ENCODE measurements at regions not wholly inside any gene's neighbourhood (a gene's known extent, or its start where the extent isn't known, plus 50 kb on each side); places are given as distances from the start of the nearest gene placed in this dataset.

DNA sequence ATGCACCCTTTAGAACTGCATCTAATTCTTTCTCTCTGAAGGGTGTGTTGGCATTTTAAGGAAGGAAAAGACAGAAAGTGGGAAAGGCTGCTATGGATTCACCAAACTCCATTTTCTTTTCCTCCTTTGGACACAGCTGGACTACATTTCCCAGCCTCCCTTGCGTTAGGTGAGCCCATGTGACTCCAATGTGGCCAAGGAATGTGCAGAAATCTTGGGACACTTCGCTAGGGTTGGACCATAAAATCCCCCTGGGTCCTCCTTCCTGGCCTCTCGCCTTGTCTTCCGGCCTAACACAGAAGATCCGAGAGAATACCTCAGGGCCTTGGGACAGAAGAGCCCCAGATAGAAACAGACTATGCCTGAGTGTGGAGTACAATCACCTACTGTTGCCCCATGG lies 56.3 kb downstream of the ABCC12 start (continued):
- TF ChIP-seq, protein P1, sequence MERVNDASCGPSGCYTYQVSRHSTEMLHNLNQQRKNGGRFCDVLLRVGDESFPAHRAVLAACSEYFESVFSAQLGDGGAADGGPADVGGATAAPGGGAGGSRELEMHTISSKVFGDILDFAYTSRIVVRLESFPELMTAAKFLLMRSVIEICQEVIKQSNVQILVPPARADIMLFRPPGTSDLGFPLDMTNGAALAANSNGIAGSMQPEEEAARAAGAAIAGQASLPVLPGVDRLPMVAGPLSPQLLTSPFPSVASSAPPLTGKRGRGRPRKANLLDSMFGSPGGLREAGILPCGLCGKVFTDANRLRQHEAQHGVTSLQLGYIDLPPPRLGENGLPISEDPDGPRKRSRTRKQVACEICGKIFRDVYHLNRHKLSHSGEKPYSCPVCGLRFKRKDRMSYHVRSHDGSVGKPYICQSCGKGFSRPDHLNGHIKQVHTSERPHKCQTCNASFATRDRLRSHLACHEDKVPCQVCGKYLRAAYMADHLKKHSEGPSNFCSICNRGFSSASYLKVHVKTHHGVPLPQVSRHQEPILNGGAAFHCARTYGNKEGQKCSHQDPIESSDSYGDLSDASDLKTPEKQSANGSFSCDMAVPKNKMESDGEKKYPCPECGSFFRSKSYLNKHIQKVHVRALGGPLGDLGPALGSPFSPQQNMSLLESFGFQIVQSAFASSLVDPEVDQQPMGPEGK (CRISPR knock-in tag; IDR thresholded peaks at IDR 0.05; ENCODE audit: borderline replicate concordance): no peak

GRCh38 chr16:48098472-48098871 lies 57.3 kb downstream of the ABCC12 start:
- no peak for TF ChIP-seq CREB5 (CRISPR knock-in tag; IDR thresholded peaks at IDR 0.05; ENCODE audit: low read depth)
- TF ChIP-seq, protein P1 (CRISPR knock-in tag; IDR thresholded peaks at IDR 0.05; ENCODE audit: borderline replicate concordance): no peak
- TF ChIP-seq ZNF70 (CRISPR knock-in tag; IDR thresholded peaks at IDR 0.05): no peak
- TF ChIP-seq GLIS3 (CRISPR knock-in tag; IDR thresholded peaks at IDR 0.05): no peak
- no peak for TF ChIP-seq ZC3H10 (CRISPR knock-in tag; IDR thresholded peaks at IDR 0.05)
- no peak for TF ChIP-seq SNAI2 (CRISPR knock-in tag; IDR thresholded peaks at IDR 0.05)
- no peak for TF ChIP-seq CSDC2 (CRISPR knock-in tag; IDR thresholded peaks at IDR 0.05)
- TF ChIP-seq ISL1 (CRISPR knock-in tag; IDR thresholded peaks at IDR 0.05): no peak
- TF ChIP-seq POU6F1 (CRISPR knock-in tag; IDR thresholded peaks at IDR 0.05; ENCODE audit: borderline replicate concordance, low read depth): no peak
- TF ChIP-seq BACH2 (CRISPR knock-in tag; IDR thresholded peaks at IDR 0.05; ENCODE audit: borderline replicate concordance): no peak
- TF ChIP-seq ZFP3 (CRISPR knock-in tag; IDR thresholded peaks at IDR 0.05): no peak
- TF ChIP-seq RARB (CRISPR knock-in tag; IDR thresholded peaks at IDR 0.05): no peak
- ATAC-seq: no peak

DNA sequence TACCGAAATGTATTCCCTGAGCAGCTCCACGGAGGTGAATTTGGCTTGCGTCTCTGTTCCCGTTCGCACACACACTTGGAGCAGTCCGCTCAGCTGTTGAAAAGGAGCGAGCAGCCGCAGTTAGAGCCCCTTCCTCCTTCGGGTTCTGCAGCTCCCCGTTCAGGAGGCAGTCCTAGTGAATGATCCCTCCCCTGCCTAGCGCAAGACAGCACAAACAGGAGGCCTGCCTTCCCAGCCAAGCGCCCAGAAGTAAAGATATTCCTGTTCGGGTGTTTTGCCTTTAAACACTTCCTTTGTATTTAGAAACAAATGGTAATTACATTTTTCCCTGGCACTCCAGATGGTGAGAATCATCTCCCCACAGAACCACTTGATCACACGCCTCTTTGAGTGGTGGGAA lies 64.7 kb downstream of the ABCC12 start:
- TF ChIP-seq TOX (CRISPR knock-in tag; IDR thresholded peaks at IDR 0.05; ENCODE audit: borderline replicate concordance): no peak
- no peak for ATAC-seq

DNA sequence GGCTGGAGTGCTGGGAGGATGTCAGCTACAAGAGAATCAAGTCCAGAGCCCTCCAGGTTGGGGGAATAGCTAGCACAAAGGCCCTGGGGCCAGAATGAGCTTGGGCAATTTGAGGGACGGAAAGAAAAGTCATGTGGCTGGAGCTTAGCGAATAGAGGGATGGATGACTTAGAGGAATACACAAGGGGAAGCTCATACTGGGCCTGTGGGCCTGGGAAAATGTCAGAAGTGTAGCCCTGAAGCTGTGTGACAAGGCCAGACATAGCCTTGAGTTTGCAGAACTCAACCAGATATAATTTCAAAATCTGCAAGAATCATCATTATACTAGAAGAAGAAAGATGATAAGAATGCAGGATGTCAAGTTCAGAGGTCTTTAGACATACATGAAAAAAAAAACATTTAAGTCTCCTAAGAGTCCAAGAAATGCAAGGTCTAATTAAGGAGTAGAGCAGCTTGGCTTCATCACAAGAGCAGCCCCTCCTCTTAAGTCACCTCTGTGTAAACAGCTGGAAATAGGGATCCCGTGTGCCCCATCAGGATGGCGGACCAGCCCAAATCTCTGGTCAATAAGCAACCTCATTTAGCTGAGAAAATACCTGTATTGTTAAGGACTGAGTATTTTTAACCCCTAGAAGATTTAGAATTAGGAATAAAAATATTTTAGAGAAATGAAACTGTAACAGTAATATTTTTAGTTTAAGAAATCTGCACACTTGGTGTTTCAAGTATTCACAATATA lies 66.6 kb downstream of the ABCC12 start:
- TF ChIP-seq TOX (CRISPR knock-in tag; IDR thresholded peaks at IDR 0.05; ENCODE audit: borderline replicate concordance): no peak
- no peak for TF ChIP-seq GLIS3 (CRISPR knock-in tag; IDR thresholded peaks at IDR 0.05)
- TF ChIP-seq ARNTL (CRISPR knock-in tag; IDR thresholded peaks at IDR 0.05; ENCODE audit: borderline replicate concordance, low read depth): no peak
- TF ChIP-seq POU6F1 (CRISPR knock-in tag; IDR thresholded peaks at IDR 0.05; ENCODE audit: borderline replicate concordance, low read depth): no peak
- no peak for ATAC-seq

- no peak for ATAC-seq
- TF ChIP-seq ARNTL (CRISPR knock-in tag; IDR thresholded peaks at IDR 0.05; ENCODE audit: borderline replicate concordance, low read depth): no peak
Measured at GRCh38 chr16:48087639-48088038, 68.2 kb downstream of the ABCC12 start.

DNA sequence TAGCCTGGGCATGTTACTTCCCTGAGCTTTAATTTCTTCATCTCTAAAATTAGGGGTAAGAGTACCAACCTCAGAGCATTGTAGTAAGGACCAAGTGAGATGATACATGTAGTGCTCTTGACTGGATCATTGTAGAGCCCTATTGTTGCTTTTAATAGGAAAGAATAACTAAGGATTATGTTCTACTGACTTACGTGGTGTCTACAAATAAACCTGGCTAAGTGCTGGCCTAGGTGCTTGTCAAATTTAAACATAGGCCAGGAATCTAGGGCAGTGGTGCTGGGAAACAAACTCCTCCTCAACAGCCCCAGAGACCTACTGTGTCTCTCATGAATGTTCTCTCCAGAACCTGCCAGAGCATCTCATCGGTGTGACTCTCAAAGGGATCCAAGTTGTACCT lies 69.4 kb downstream of the ABCC12 start:
- TF ChIP-seq ZC3H10 (CRISPR knock-in tag; IDR thresholded peaks at IDR 0.05) (no peak), ZNF8 (CRISPR knock-in tag; IDR thresholded peaks at IDR 0.05) (no peak), SNAI2 (CRISPR knock-in tag; IDR thresholded peaks at IDR 0.05) (no peak), CSDC2 (CRISPR knock-in tag; IDR thresholded peaks at IDR 0.05) (no peak)
- no peak for ATAC-seq

Measured in SK-N-SH treated with all-trans-retinoic acid at 6 μM for 48 hours (cell line).